22Rv1 (cell line): ENCODE measurements at regions not wholly inside any gene's neighbourhood (a gene's known extent, or its start where the extent isn't known, plus 50 kb on each side); places are given as distances from the start of the nearest gene placed in this dataset.

Experiments
- ZFX ChIP-seq: fragments of 450-650 bp; IDR thresholded peaks from 2 replicates; pipeline ENCODE4 v1.6.1; 2017; ENCODE audit warnings: antibody characterized with exemption, borderline replicate concordance
- TF ChIP-seq, protein P1 (sequence below): fragments of 450-650 bp; IDR thresholded peaks from 2 replicates; pipeline ENCODE4 v1.5.1; 2017; ENCODE audit warnings: mild to moderate bottlenecking

DNA sequence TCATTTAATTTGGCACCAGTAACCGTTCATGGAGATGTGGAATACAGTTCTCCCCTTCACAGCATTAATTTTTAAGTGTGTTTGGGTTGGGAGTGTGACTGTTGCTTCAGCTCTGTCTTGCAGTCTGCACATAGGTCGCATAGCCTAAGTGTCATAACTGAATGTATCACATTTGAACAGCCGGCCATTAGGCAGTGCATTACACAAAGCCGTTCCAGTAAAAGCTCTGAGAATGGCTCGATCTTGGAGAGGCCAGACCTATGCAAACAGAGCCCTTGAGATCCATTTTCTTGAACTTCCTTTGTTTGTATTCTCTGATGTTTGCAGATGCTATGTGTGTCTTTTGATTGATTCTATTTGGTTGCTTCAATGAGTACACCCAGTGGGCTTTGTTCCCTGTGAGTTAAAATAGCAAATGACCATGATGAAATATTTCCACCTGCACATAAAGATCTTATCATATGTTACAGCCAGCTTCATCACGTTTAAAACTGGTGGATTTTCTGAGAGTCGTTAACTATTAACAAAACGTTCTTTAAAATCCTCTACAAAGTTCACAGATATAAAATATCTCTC lies 1104.9 kb upstream of the SLC10A2 start:
- TF ChIP-seq, protein P1, sequence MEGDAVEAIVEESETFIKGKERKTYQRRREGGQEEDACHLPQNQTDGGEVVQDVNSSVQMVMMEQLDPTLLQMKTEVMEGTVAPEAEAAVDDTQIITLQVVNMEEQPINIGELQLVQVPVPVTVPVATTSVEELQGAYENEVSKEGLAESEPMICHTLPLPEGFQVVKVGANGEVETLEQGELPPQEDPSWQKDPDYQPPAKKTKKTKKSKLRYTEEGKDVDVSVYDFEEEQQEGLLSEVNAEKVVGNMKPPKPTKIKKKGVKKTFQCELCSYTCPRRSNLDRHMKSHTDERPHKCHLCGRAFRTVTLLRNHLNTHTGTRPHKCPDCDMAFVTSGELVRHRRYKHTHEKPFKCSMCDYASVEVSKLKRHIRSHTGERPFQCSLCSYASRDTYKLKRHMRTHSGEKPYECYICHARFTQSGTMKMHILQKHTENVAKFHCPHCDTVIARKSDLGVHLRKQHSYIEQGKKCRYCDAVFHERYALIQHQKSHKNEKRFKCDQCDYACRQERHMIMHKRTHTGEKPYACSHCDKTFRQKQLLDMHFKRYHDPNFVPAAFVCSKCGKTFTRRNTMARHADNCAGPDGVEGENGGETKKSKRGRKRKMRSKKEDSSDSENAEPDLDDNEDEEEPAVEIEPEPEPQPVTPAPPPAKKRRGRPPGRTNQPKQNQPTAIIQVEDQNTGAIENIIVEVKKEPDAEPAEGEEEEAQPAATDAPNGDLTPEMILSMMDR: no peak
- no peak for TF ChIP-seq ZFX
